Activated CD4-positive, alpha-beta T cell treated with anti-CD3 and anti-CD28 coated beads, Interleukin-2, amount 10 ng/mL, durations not matched to agents 7 days and 5 days (primary cell): ENCODE measurements at regions not wholly inside any gene's neighbourhood (a gene's known extent, or its start where the extent isn't known, plus 50 kb on each side); places are given as distances from the start of the nearest gene placed in this dataset.

ENCODE experiments used
- CTCF ChIA-PET: fragments of 350-600 bp; sonication (Branson Sonifier 250); formaldehyde crosslinking; loops from one replicate; lab custom pipeline; 2021; ENCODE audit warnings: antibody characterized with exemption; lab: Charles Lee
- POLR2A ChIA-PET: fragments of 350-600 bp; sonication (Branson Sonifier 250); formaldehyde crosslinking; loops from one replicate; lab custom pipeline; 2021; ENCODE audit warnings: antibody characterized with exemption; lab: Charles Lee
- DNase-seq: peaks from one replicate; pipeline ENCODE4 v3.0.0-alpha.2; 2020
- H3K27ac Mint-ChIP-seq: one replicate; pipeline ENCODE4 v1.8.0; 2021; ENCODE audit warnings: mild to moderate bottlenecking, moderate library complexity, mixed read lengths
- H3K27me3 Mint-ChIP-seq: one replicate; pipeline ENCODE4 v1.8.0; 2021; ENCODE audit warnings: mixed read lengths
- H3K36me3 Mint-ChIP-seq: one replicate; pipeline ENCODE4 v1.8.0; 2021; ENCODE audit warnings: low read depth, mixed read lengths
- H3K4me1 Mint-ChIP-seq: one replicate; pipeline ENCODE4 v1.8.0; 2021; ENCODE audit warnings: mixed read lengths
- H3K4me3 Mint-ChIP-seq: one replicate; pipeline ENCODE4 v1.8.0; 2021; ENCODE audit warnings: mild to moderate bottlenecking, moderate library complexity, mixed read lengths
- H3K9me3 Mint-ChIP-seq: one replicate; pipeline ENCODE4 v1.8.0; 2021; ENCODE audit warnings: mixed read lengths

DNA sequence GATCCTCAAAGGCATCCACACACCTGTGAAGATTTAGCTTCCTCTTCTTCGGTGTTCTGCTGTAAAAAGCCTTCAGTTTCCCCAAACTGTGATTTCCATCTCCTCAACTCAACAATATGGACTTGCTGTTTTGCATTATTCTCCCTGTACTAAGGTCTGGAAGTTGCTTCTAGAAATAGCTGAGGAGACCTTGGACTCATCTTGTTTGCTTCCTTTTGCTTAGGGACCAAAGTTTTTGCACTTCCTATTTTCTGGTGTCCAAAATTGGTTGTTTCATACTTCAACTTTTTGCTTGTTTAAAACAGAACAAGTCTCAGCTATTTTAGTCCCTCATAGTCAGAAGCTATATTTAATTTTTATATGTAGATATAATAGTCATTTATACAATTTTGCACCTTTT is 201.9 kb upstream of the COPS8 start:
- Mint-ChIP-seq H3K36me3 (no peaks in the 10 kb centered on the region), H3K27me3 (peaks cover 7% of the 10 kb centered on the region), H3K27ac (no peak overlapping the region), H3K4me1 (no peaks in the 10 kb centered on the region), H3K4me3 (no peak overlapping the region), H3K9me3 (no peaks in the 10 kb centered on the region)
- CTCF ChIA-PET, result no interaction called here
- no peak for DNase-seq
- POLR2A ChIA-PET, result no interaction called here

DNA sequence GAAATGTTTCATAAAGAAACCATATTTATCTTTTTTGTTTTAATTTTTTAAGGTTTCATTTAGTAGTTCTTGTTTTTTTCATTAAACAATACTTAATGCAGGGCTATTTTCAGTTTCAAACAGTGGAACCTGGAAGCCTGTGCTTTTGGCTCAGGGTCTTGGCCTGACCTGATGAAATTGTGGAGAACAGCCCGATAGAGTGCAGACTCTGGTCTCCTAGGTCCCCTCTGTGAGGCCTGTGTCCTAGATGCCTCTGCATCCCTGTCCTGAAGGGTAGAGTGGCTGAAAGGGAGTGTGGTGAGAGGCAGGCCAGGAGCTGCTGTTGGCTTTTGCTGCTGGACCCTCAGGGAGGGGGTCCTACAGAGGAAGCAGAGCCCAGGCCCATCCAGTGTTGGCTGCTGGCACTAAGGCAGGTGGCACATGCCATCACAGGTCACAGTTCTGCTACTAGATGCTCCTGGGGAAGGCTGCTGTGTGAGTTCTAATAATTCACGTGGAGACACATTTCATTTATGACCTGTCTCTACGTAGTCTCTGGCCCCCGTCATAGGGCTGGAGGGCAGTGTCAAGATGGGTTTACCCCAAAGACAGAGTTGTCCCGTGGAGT is 201.0 kb upstream of the COPS8 start:
- no peak for DNase-seq
- POLR2A ChIA-PET, result no interaction called here
- Mint-ChIP-seq H3K9me3 (no peaks in the 10 kb centered on the region), H3K4me1 (no peaks in the 10 kb centered on the region), H3K4me3 (no peak overlapping the region), H3K27ac (no peak overlapping the region), H3K36me3 (no peaks in the 10 kb centered on the region), H3K27me3 (peaks cover 7% of the 10 kb centered on the region)
- CTCF ChIA-PET, result no interaction called here

DNA sequence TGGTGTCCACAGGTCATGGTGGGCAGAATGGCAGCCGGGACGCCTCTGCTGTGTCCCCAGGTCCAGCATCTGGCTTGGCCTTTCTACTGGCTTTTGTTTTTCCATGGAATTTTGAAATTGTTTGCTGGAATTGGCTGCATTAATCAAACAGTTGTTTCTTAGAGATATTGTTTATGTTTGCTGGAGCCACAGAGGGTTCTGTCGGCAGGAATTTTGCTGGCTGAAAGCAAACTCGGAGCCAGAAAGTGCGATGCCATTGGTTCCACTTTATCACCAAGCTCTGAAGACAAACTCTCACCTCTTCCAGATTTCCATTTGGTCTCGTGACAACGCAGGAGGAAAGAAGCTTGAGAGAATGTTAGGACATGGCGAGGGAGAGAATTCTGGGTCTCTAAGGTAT is 199.2 kb upstream of the COPS8 start:
- ChIA-PET CTCF (no interaction called here), POLR2A (no interaction called here)
- DNase-seq, result no peak
- Mint-ChIP-seq H3K36me3 (no peaks in the 10 kb centered on the region), H3K4me1 (no peaks in the 10 kb centered on the region), H3K4me3 (no peak overlapping the region), H3K9me3 (no peaks in the 10 kb centered on the region), H3K27me3 (peaks cover 5% of the 10 kb centered on the region), H3K27ac (no peak overlapping the region)

DNA sequence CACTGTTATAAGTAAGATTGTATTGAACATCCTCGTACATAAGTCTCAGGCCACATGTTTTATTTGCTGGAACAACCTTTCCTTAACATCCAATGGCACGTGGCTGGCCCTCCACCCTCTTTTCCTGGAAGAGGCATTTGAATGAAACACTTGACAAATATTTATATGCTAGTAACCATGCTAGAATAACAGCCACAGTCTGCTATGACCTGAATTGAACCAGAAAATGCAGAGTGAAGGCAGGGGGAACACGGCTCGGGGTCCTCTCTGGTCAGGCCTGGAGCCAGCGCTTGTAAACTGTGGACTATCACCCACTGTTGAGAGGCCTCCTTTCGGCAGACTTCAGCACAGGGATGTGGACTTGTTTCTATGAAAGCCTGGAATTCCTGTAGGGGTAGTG is 198.2 kb upstream of the COPS8 start:
- H3K4me1 Mint-ChIP-seq, result no peaks in the 10 kb centered on the region
- ChIA-PET POLR2A (no interaction called here), CTCF (no interaction called here)
- H3K4me3 Mint-ChIP-seq, result no peak overlapping the region
- no peak for DNase-seq
- H3K36me3 Mint-ChIP-seq, result no peaks in the 10 kb centered on the region
- no peaks in the 10 kb centered on the region for H3K9me3 Mint-ChIP-seq
- H3K27me3 Mint-ChIP-seq, result no peaks in the 10 kb centered on the region
- no peak overlapping the region for H3K27ac Mint-ChIP-seq

DNA sequence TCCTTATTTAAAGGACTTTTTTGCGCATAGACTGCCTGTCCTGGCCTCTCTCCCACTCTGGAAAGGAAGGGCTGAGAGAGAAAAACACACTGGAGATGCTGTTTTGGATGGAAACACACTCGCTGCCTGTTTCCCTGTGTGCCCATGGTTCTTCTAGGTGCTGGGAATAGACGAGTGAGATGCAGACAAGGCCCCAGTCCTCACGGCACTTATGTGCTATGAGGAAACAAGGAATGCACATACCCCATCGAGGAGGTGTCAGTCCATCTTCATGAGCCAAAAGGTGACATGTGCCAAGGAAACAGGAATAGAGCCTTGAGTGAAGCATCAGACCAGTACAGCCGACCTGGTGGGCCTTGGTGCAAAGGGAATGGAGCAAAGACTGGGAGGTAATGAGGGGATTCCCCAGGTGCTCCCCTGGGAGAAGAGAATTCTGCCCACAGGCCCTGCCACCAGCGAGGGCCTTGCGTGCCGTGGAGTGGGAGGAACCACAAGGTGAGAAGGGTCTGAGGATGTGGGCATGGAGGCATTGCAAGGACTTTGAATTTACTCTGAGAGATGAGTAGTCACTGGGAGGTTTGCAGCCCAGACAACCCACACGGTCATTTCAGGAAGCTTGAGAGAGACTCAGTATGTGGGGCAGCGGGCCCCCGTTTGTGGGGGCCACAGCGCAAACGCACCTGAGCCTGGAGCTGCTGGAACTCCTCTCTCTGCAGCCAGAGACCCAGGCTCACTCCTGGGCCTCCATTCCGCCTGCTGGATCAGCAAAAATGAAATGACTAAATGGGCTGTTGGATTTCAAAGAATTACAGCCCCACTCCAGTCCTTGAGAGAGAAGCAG is 197.5 kb upstream of the COPS8 start:
- no peaks in the 10 kb centered on the region for H3K9me3 Mint-ChIP-seq

DNA sequence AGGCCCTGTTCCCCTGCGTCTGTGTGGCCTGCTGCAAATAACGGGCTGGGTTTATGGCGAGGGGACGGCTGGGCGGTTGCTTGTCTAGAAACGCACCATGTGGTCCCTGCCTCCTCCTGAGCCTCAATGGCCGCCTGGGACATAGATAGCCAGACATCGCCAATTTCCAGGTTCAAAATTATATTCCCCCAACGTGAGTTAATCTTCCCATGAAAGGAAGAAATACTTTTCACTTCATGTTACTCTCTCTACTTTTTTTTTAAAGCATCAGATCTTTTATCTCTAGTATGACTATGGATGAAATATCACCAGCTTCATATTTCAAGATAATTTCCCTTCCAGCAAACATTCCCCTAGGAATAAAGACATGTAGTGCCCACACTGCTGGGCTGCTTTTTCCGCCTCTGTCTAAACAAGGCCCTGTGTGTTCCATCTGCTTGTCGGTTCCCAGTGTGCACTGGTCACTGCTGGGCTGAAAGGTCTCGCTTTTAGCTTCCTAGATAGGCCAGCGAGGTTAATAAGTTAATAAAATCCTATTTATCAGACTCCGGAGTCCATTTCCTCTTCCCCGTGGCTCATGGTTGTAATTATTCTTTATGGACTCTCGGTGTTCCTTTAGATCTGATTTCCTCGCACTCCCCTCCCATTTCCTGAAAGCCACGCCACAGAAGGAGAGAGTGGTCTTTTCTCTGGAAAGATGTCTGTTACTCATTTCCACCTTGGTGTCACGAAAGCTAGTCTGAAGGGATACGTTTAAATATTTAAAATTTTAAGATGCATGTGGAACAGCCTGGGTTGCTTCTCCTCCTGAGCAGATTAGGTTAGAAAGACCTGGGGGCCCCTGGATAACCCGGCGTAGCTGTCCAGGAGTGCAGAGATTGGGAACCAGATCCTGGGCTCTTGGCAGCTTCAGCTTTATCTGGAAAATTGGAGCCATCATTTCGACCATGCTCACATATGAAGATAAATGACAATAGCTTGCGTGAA is 196.6 kb upstream of the COPS8 start:
- Mint-ChIP-seq H3K27ac (no peak overlapping the region), H3K27me3 (peaks cover 4% of the 10 kb centered on the region), H3K9me3 (no peaks in the 10 kb centered on the region), H3K4me3 (no peak overlapping the region), H3K36me3 (no peaks in the 10 kb centered on the region), H3K4me1 (no peaks in the 10 kb centered on the region)
- no peak for DNase-seq
- CTCF ChIA-PET, result no interaction called here
- POLR2A ChIA-PET, result no interaction called here

More for the DNA sequence above, 197.5 kb upstream of the COPS8 start:
- Mint-ChIP-seq H3K36me3 (no peaks in the 10 kb centered on the region), H3K27me3 (peaks cover 3% of the 10 kb centered on the region), H3K27ac (no peak overlapping the region), H3K4me1 (no peaks in the 10 kb centered on the region), H3K4me3 (no peak overlapping the region)
- CTCF ChIA-PET, result no interaction called here
- POLR2A ChIA-PET, result no interaction called here
- DNase-seq, result no peak

DNA sequence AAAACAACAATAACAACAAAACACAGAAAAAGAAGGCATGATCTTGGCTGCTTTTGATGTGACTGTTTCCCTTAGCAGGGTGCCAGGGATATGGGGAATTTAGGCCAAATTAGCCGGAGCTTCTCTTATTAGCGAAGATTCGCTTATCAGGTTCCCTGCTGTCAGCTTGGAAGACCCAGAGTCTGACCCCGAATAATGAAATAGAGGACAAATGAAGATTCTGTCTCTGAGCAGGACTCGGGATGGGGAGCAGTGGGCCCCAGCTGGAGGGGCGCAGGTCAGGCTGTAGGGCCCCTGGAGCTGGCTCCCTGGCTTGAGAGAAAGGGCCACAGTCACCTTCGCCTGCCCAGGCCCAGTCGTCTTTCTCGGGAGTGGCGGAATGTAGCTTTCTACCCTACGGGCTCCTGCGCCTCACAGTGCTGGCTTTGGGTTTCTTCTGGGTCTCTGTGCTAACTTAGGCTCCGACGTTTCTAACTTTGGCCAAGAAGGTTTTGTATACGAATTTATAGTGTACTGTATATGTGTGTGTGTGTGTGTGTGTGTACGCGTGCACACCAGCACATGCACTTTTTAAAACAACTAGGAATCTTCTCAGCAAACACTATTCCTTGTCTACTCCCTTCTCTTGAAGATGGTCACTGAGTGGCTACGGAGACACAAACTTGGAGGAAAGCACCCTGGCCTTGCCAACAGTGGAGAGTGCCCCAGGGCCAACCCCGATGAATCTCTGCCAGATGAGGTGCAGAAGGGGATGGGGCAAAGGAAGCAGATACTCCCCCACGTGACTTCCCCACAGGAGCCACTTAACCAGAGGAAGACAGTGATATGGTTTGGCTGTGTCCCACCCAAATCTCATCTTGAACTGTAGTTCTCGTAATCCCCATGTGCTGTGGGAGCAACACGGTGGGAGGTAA is 195.6 kb upstream of the COPS8 start:
- Mint-ChIP-seq H3K36me3 (no peaks in the 10 kb centered on the region), H3K27ac (no peak overlapping the region), H3K9me3 (no peaks in the 10 kb centered on the region), H3K27me3 (peaks cover 4% of the 10 kb centered on the region), H3K4me1 (no peaks in the 10 kb centered on the region), H3K4me3 (no peak overlapping the region)
- no peak for DNase-seq
- ChIA-PET POLR2A (no interaction called here), CTCF (no interaction called here)

DNA sequence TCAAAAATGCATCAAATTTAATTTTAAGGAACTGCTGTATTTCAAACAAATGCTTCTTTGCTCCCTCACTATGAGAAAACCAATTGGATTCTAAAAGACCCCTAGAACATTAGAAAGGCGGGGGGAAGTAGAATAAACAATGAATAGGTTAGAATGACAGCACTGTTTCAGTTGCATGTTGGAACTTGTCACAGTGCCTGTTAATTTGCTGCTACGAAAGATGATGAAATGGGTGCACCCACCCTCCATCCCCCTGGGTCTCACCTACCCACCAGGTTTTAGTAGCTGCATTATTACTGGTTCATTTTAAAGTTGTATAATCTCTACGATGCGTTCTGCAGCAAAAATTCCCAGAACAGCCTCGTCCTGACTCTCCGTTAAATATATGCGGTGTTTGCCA is 193.0 kb upstream of the COPS8 start:
- H3K4me3 Mint-ChIP-seq, result no peak overlapping the region
- no peak for DNase-seq
- no peaks in the 10 kb centered on the region for H3K4me1 Mint-ChIP-seq
- ChIA-PET CTCF (no interaction called here), POLR2A (no interaction called here)
- H3K27me3 Mint-ChIP-seq, result peaks cover 4% of the 10 kb centered on the region
- no peaks in the 10 kb centered on the region for H3K36me3 Mint-ChIP-seq
- H3K9me3 Mint-ChIP-seq, result no peaks in the 10 kb centered on the region
- H3K27ac Mint-ChIP-seq, result no peak overlapping the region

DNA sequence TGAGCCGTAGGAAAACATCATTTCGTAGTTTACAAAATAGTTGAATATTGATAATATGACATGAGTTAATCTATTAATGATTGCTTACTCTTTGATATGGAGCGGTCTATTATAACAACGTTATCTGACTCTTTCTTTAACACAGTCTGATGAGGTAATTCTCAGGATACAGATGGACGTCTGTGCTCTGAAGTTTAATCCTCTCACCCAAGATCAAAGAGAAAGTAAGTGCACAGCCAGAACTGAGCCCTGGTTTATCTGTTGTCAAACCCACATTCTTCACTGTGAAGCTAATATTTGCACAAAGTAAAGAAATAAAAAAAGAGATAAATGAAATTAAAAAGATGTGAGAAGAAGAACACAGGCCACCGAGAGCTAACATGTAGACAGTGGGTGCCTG is 190.9 kb upstream of the COPS8 start:
- H3K4me3 Mint-ChIP-seq, result no peak overlapping the region
- POLR2A ChIA-PET, result no interaction called here
- H3K9me3 Mint-ChIP-seq, result no peaks in the 10 kb centered on the region
- peaks cover 7% of the 10 kb centered on the region for H3K27me3 Mint-ChIP-seq
- H3K4me1 Mint-ChIP-seq, result no peaks in the 10 kb centered on the region
- DNase-seq, result no peak
- H3K36me3 Mint-ChIP-seq, result no peaks in the 10 kb centered on the region
- no peak overlapping the region for H3K27ac Mint-ChIP-seq
- CTCF ChIA-PET, result interaction anchor here (1.0 kb wide), 1 partner anchor 63 kb away, joined by 3 read pairs; no protein-coding TSS in a partner anchor

DNA sequence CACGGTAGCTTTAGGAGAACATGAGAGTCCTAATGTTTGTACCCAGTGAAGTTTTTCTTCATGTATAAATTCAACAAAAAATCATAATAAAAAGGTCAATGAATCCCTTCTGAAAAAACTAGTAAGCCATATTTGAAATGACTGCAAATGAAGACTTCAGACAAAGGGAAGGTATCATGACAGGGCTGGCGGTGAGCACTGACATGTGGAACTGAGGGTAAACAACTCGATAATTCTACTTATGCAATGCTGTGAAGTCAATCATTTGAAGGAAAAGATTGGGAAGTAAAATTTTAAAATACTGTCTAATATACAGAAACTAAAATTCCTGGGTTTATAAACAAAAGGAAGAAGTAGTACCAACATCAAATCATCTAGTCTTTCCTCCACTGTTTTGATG is 190.2 kb upstream of the COPS8 start:
- DNase-seq, result no peak
- Mint-ChIP-seq H3K27me3 (peaks cover 7% of the 10 kb centered on the region), H3K36me3 (no peaks in the 10 kb centered on the region), H3K4me1 (no peaks in the 10 kb centered on the region), H3K9me3 (no peaks in the 10 kb centered on the region), H3K27ac (no peak overlapping the region), H3K4me3 (no peak overlapping the region)
- CTCF ChIA-PET, result interaction anchor here (1.0 kb wide), 1 partner anchor 64 kb away, joined by 3 read pairs; no protein-coding TSS in a partner anchor
- POLR2A ChIA-PET, result no interaction called here

DNA sequence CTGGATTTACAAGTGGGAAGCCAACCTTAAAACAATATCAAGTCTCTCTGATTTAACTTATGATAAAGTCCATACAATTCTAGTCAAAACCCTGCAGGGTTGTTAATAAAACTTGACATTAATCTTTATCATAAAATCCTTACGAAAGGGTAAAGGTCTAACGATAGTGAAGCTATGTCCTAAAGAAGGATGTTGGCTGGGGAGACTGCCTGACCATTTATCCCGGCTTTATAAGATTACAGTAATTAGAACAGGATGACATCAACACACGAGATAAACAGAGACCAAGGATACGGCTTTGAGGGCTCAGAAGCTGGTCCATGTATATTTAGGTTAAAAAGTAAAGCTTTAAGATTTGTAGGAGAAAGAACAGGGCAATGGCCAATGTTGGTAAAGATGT is 189.0 kb upstream of the COPS8 start:
- CTCF ChIA-PET, result no interaction called here
- no peak overlapping the region for H3K27ac Mint-ChIP-seq
- no peak overlapping the region for H3K4me3 Mint-ChIP-seq
- DNase-seq, result no peak
- no peaks in the 10 kb centered on the region for H3K36me3 Mint-ChIP-seq
- POLR2A ChIA-PET, result interaction anchor here (0.6 kb wide), 1 partner anchor 277 kb away, joined by 3 read pairs; no protein-coding TSS in a partner anchor
- H3K4me1 Mint-ChIP-seq, result no peaks in the 10 kb centered on the region
- peaks cover 7% of the 10 kb centered on the region for H3K27me3 Mint-ChIP-seq
- H3K9me3 Mint-ChIP-seq, result no peaks in the 10 kb centered on the region

DNA sequence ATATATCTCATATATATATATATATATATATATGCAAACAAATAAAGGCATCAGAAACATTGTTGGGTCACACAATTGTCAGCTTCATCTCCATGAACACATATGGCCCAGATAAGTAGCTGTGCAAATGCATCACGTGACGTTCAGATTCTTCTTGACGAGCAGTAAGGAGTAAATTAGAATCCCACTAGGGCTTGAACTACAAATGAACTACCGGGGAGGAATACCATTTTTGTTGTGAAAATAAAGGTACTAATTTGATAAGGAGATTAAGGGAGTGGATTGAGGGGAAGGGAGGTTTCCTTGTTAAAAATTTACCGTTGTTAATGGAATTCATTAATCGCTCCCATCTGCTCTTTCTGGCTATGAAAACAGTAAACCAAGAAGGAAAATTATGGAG is 186.5 kb upstream of the COPS8 start:
- Mint-ChIP-seq H3K36me3 (no peaks in the 10 kb centered on the region), H3K4me3 (no peak overlapping the region), H3K9me3 (no peaks in the 10 kb centered on the region), H3K4me1 (no peaks in the 10 kb centered on the region), H3K27ac (no peak overlapping the region), H3K27me3 (peaks cover 5% of the 10 kb centered on the region)
- no peak for DNase-seq
- POLR2A ChIA-PET, result no interaction called here
- CTCF ChIA-PET, result no interaction called here
